NCI-H146 (cell line): ENCODE measurements at regions not wholly inside any gene's neighbourhood (a gene's known extent, or its start where the extent isn't known, plus 50 kb on each side); places are given as distances from the start of the nearest gene placed in this dataset.
"Not testable (repeated sequence)": the region's sequence is repeated elsewhere in the genome, so short reads cannot be mapped to it uniquely, and the experiment has no call there.

Source experiments
- DNase-seq: peaks from one replicate; lab custom pipeline; 2025; lab: John Stamatoyannopoulos, UW

DNA sequence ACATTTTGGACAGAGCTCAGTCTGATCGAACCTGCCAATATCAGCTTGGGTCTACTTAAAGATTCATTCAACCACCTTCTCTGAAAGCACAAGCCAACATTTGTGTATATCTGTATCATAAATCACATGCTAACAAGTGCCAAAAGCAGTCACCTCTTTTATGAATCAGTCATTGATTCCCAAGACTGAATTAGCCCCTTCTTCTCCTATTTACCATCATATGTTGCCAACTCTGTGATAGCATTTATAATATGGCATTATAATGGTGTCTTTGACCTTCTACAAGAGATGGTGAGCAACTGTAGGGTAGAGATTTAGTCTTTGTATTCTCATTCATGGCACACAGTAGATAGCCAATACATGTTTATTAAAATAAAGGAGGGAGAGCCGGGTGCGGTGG, 61.4 kb downstream of the DDX53 start:
- no peak for DNase-seq

DNA sequence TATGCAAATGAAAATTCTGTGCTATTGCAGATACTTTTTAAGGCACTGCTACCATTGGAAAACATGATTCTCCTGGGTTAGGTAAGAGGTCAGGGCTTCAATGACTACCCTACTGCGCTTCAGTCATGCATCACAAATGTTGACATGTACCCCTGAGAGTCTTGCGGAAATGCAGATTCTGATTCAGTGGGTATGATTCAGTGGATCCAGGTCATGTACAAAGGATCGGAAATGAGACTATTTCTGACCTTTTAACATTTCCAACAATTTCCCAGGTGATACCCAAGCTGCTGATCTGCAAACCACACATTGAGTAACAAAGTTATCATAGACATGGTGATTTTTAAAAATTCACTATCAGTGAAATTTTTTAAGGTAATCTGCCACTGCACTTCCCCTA, 62.6 kb downstream of the DDX53 start:
- no peak for DNase-seq

DNA sequence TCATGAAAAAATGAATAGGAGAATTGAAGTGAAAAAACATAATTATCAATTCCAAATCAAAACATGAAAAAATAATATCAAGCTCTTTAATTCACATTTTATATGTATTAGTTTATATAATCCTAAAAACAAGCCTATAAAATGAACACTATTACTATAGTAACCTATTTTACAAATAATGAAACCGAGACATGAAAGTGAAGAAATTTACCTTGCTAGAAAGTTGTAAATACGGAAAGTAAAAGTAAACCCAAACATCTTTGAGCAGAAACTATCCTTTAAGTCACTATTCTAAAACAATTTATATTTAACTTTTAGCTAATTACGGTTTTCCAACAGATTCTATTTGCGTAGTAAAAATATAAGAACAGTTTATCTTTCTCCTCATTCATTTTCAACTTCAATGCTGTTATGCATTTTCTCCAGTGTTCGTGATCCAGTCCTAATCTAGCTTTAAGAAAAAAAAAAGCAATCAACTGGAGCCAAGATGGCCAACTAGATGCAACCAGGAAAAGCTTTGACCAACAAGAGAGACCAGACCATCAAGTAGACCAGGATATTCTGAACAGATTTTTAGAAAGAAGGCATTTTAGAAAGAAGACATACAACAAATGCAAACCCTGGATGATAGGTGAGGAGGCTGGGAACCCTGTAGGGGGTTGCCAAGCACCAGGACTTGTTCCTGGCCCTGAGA, 67.0 kb downstream of the DDX53 start:
- no peak for DNase-seq

DNA sequence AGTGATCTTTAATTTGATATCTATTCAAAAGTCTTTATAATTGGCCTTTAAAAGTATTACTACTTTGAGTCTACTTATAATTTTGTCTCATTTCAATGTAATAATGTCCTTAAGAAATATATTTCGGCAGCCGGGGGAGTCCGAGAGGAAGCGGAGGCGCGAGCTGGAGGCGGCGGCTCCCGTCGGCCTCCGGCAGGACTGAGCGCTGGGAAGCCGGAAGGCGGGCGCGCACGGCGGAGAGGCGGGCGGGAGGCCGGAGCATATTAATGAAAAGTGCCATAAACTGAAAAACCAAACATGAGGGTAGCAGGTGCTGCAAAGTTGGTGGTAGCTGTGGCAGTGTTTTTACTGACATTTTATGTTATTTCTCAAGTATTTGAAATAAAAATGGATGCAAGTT, 75.7 kb downstream of the DDX53 start:
- not testable (repeated sequence) for DNase-seq

DNA sequence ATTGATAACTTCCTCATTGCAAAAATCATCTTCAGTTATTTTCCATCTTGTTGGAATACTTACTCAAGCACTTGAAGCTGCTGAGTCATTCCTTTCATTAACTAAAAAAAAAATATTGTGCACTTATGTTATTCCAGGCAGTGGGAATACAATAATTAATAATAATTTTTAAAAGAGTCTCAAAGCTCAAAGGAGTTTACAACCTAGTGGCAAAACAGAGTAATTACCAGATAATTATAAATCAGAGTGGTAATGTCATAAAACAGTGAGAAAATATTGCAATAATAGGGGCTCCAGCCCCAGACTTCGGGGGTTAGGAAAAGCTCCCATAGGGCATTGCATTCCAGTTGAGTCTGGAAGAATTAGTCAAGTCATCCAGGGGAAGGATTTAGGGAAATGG, 79.6 kb downstream of the DDX53 start:
- DNase-seq = no peak

DNA sequence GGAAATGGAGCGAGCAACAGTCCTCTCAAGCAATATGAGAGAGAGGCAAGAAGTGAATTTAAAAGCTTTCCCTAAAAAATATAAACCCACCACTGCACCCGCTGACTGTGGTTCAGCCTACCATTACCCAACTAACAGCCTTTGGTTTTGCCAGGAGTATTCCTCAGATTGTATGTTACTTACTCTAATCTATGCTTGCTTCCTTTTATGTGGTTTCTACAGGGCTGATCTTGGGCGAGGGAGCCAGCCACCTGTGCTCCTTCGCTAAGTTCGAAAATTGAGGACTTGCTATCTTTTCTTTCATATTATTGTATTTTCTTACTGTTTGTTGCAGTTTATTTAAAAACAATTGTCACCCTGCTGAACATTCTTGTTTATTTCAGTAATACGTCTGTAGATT, 101.1 kb downstream of the DDX53 start:
- no peak for DNase-seq

DNA sequence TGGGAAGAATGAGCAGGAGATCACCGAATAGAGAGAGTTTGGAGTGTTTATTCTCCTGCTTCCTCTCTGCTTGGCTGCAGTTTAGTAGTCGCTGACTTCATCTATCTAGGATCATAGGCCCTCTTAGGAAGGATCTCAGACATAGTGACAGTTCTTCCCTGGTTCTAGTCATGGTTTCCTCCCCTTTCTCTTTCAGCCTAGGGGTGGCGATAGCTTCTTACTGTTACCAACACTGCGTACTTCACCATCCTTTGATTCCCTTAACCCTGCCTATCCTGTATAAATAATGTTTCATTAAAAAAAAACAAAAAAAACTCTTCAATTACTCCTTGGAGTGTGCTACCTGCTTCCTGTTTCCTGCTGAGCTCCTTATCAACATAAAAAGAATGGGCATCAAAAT, 103.8 kb downstream of the DDX53 start:
- no peak for DNase-seq

DNA sequence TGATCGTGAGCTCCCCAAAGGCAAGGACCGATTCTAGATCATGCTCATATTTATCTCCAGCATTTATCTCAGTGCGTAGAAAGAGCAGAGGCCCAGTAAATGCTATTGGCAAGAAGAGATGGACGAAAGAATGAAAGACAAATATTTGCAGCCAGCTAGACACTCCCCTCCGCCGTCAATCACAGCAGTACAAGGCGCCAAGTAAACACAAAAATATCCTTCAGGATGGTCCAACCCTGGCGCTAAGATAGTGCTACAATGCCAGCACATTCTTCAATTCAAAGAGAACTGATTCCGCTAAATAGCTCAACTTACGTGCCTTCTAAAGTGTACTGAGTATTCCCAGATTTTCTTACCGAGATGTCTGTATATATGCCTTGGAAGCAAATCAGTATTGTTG, 114.5 kb downstream of the DDX53 start:
- DNase-seq = no peak

DNA sequence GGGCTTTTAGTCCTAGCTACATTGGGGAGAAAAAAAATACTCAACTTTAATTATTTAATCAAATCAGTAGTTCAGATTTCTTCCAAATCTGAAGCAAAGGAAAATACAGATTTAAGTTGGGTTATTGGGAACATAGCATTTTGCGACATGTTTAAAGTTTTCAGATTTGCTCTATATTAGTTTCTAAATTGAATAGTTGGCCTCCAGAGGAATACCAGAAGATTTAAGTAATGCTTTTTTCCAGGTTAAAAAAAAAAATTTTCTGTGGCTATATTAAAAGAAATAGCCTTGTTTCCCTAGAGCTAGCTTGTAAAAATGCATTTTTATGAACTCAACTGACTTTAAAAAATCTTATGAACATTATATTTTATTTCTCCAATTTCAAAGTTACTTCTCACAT, 115.9 kb downstream of the DDX53 start:
- DNase-seq = no peak

DNA sequence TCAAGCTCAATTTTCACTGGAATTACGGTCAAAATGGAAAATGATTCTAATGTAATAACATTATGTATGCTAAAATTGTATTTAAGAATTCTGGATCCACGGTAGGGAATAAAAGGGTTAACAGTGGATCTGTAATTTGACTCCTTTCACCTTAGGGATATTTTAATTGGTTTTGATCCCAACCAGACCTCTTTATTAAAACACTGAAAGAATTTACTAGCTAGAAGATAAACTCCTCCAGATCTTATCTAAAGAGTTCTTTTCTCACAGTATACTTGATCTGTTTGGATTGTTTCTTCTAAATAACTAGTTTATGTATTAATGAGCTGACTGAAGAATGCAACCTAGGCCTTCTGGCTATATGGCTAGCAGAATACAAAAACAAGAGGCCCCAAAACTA, 118.4 kb downstream of the DDX53 start:
- no peak for DNase-seq

DNA sequence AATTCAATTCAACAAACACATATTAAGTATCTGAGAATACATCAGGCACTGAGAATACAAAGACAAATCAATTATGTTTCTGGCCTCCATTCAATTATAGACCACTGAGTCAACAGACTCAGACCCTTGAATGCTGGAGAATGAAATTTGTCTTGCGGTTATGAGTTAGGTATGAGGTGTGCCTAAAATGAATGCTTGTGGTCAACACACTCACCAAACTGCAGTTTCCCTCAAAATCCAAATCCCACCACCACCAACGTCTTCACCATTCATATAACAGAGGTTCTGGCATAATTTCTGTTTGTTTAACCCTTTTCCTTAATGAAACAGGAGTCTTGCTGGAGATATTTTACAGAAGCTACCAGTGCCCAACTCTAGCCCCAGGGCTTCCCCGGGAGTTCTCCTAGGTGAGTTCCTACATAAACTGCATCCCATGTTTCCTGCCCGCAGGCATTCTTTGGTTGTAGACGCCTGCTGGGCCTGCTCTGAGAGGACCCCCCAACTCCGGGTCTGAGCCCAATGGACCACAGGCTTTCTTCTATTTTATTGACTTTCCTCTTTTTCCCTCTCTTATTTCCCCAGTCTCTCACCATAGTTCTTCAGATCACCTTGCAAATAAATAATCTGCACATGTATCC, 119.2 kb downstream of the DDX53 start:
- DNase-seq = peak; percentile 4

DNA sequence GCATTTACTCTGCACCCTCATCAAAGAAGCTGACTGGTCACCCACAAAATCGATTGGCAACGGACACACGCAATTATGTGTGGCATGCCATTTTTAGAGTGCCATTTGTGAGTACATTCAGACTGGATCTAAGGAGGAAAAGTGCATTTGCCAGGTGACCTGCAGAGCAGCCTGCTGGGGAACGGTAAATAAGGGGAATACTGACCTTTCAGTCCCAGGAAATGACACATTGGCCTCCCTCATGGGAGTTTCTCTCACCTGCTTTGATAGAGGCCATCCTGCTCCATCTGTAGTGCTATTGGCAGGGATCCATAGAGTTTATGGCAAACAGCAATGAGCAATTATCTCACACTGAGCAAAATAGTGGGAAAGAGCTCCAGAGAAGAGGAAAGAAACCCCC, 127.8 kb downstream of the DDX53 start:
- DNase-seq = peak; percentile 46

DNA sequence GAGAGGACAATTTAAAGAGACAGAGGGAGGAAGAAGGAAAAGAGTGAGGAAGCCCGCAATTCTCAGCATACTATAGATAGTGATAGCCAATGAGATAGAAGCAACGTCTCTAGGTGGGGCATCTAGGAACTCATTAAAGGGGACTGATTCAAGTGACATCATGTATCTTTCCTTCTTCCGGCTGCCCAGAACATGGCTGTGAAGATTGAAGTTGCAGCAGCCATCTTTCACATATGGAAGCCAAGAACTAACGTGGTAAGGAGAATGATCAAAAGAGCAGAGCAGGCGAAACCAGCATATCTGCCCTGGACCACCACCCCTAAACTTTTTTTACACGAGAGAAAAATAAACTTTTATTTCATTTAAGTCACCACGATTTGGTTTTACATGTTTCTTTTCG, 133.8 kb downstream of the DDX53 start:
- DNase-seq = no peak

DNA sequence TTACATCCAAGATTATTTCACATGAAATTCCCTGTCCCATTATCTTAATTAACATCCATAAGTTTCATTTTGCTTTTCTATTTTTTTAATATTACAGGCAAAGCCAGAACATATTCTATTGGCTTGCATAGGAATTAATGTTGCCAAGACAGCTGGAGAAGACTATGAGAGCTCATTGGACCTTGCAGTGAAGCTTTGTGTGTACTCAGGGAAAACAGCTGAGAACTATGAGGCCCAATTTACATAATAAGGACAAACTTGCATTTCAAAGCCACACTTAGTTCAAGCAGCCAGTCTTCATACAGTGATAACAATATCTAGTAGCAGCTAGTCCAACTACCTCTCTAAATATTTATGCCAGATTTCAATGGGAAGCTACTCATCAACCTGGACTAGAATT, 134.4 kb downstream of the DDX53 start:
- no peak for DNase-seq

DNA sequence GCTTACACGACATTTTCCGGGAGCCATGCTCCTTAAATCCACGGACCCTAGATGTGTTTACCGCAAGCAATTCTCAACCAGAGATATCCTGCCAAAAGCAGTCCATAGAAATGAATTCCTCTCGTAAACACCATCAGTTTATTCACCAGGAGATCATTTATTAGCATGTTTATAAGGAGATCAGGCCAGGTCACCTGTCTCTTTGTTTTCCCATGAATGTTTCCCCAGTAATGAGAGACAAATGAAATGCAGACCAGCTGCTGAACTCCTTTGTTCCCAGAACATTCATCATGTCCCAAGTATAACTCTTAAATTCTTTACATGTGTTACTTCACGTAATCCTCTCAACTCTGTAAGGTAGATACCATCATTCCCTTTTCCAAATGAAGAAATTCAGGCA, 137.1 kb downstream of the DDX53 start:
- no peak for DNase-seq

DNA sequence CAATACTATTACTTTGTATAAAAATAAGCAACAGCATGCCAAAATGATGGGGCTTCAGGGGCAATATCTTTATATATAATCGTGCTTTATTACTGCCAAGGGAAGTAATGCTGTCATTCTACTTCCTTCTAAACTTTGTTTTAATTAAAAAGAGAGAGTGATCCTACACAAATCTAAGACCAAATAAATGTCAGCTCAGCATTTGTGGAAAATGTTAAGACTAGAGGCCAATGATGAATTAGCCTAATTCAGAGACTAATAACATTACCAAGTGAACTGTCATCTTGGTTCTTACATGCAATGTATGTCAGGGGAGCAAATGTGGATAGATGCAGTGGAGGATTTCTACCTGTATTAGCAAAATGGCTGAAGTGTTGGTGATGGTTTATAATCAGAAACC, 166.4 kb upstream of the PTCHD1 start:
- DNase-seq = no peak

DNA sequence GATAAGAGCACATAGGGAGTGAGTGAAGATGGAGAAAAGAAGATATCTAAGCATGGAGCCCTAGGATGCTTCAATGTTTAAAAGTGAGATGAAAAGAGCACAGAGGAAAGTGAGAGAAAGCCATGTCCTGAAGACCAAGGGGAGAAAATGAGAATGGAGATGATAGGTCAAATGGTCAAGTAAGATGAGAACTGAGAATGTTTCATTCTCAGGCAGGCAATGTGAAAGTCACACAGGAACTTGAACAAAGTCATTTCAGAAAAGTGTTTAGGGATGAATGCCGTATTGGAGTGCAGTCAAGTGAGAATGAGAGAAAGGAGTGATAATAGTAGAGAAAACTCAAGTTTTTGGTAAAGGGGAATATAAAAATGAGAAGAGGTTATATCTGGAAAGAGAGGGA, 148.7 kb upstream of the PTCHD1 start:
- no peak for DNase-seq

DNA sequence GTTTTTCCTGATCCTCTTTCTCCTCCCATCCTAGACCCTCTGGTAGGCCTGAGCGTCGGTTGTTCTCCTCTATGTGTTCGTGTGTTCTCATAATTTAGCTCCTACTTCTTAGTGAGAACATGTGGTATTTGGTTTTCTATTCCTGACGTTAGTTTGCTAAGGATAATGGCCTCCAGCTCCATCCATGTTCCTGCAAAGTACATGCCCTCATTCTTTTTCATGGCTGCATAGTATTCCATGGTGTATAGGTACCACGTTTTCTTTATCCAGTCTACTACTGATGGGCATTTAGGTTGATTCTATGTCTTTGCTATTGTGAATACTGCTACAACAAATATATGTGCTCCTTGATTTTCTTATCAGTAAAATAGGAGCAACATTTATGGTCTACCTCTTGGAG, 146.8 kb upstream of the PTCHD1 start:
- no peak for DNase-seq

DNA sequence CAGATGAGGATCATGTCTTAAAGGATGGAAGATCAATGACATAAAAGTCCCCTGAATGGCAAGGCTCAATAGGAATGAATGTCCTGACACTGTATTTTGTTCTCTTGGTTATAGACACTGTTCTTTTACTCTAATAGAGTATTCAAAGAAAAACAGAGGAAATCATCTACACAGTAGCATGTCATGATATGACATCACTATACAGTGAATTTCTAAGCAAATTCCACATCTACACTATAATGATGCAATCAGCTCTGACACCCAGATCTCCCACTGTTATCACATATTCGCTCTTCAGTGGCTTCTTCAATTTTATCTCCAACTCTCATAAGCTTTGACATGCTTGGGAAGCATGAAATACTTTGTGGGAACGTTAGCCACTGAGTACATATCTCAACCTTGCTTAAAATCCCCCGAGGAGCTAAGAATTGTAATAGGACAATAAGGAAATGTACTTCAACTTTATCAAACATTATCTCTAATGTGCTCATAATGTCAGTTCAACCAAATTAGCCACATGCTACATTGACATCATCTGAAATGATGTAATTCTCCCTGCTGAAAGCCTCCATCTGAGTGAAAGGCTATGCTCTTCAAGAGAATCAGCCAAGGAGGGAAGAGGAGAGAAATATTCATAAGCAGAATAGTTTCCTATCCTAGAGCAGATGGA, 139.6 kb upstream of the PTCHD1 start:
- no peak for DNase-seq

DNA sequence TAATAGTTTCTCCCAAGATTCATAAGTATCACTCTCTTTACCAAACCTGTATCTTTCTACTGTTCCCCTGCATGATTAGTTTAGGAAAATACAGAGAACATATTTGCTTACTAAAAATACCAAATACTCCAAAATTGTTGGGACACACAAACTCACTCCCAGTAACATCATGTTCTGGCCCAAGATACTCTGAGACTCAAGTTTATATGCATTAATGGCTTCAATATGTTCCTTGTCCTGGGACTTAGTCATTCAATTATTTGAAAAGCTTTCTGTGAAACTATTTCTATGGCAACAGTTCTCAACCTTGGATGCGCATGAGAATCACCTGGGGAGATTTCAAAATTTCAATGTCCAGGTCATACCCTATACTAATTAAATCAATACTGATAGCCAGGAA, 138.9 kb upstream of the PTCHD1 start:
- DNase-seq = no peak

DNA sequence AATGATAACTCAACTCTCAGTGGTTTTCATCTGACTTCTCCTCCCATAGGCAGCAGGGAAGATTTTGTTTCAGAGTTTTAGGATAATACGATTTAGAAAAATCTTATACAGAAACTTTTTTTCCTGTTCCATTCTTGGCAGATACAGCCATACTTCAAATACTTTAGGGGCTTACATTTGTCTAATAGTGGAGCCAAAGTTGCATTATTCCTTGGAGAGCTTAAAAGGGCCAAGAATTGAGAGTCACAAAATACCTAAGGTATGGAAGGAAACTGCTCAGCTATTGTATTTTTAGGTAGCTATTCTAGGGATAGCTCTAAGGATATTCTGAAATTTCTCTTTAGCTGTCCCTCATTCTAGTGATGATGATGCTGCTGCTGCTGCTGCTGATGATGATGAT, 132.9 kb upstream of the PTCHD1 start:
- DNase-seq = no peak

DNA sequence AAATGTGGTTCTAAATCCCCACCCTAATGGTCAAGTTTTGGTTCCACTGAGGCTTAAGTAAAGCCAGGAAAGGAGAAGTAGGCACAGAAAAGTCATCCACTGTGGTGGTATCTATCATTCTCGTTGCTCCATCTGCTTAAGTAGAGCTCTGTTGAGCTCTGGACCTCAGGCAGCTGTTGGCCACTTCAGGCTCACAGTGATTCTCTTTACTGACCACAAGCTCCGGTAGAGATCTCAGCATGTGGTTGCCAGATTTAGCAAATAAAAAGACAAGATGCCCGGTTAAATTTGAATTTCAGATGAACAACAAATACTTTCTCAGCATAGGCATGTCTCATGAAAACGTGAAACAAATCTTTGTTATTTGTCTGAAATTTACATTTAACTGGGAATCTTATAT, 132.3 kb upstream of the PTCHD1 start:
- no peak for DNase-seq

DNA sequence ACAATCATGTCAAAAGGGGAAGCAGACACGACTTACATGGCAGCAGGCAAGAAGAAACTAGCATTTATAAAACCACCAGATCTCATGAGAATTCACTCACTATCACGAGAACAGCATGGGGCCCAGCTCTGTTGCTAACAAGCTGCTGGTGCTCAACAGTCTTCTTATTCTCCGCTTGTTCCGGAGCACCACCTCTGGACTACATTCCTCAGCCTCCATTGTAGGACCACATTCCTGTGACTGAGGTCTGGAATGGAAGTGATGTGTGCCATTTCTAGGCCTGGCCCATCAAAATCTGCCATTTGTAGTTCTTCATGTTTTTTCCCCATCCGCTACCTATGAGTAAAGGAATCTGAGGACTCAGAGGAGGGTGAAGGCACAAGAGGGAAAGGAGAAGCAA, 111.5 kb upstream of the PTCHD1 start:
- DNase-seq = no peak

DNA sequence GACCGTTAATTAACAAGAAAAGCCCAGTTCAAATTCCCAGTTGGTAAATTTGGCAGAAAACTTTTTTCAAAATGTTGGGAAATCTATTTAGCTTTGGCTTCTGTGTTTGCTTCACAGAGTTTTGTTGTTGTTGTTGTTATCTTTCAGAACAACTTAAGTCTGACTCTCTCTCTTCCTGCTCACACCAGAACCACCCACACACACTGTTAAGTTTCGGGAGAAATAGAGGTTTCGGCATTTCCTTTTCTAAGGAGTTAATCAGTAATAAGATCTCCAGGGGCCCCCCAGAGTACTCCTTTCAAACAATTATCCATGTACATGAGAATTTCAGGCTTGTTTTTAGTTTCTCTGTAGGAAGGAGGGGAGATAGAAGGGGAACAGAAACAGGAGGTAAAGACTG, 106.2 kb upstream of the PTCHD1 start:
- no peak for DNase-seq
